ENCODE measurements at regions not wholly inside any gene's neighbourhood (a gene's known extent, or its start where the extent isn't known, plus 50 kb on each side); places are given as distances from the start of the nearest gene placed in this dataset.

DNA sequence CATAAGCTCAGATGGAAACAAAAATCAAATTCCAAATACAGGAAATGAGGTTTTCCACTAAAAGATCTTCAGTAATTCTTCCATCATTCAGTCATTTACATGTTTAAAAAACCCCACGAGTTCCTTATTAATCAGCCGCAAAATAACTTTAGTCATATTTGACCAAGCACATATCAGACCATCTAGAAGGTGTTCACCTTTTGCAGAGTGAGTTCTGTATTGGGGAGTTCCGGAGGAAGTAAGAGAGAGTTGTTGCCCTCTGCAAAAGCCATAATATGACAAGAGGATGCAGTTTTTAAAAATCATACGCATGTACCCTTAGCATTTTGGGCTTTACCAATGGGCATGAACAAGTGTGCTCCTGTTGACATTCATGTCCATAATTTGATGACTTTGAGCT lies 61.6 kb downstream of the CCR1 start:
- DNase-seq (ENCODE audit: low read depth), result no peak

DNA sequence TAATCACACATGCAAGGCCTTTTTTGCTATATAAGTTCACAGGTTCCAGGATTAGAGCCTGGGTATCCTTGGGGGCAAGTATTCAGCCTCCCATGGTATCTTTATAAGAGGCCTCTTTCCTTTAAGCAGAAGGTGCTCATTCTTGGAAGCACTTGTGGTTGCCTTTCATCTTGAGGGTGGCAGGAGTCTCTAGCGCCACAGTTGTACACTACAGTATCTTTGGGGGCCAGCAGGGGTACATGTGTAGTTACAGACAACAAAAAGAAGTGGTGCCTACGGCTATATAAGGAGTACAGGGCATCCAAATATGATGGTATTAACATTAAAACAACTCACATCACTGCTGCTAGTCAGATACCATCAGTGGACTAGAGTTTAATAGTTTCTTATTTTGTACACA lies 62.1 kb downstream of the CCR1 start:
- DNase-seq (ENCODE audit: low read depth), result no peak

DNA sequence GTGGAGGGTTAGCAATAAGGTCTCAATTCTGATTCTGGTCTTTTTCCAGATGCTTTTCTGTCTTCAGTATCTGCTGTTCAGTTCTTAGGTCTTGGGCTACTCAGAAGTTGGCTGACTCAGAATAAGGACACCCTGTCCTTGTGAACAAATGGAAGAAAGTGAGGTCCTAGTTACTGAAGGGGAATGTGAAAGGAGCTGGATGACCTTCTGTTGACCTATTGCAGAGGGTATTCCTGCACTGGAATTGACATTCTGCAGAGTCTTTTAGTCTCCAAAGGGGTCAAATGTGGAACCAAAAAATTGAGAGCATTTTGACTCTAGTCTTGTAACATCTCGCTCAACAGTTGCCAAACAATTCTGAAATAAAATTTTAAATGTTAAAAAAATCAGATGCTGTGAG lies 63.0 kb downstream of the CCR1 start:
- no peak for DNase-seq (ENCODE audit: low read depth)

DNA sequence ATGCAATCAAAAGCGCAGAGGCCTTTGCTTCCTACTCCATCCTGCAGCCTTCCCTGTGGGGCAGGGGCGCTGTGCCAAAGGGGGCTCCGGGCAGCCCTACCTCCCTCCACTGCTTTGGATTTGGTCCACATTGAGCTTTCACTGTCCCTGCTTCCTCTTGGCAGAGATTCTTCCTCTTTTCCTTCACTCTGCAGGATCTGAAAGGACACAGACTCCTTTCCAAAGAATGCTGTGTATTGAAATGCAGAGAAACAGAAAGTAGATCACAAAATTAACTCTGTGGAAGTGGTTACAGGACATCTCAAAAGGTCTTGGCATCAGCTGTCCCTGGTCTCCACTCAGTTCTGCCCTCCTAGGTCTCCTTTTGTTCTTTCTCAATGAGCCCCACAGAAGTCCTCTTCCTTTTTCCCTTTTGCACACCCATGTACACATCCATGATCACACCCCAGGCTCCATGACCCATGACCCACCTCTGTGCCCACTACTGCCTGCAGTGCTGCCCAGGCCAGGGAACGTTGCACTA lies 64.1 kb downstream of the CCR1 start:
- DNase-seq (ENCODE audit: low read depth), result no peak

DNA sequence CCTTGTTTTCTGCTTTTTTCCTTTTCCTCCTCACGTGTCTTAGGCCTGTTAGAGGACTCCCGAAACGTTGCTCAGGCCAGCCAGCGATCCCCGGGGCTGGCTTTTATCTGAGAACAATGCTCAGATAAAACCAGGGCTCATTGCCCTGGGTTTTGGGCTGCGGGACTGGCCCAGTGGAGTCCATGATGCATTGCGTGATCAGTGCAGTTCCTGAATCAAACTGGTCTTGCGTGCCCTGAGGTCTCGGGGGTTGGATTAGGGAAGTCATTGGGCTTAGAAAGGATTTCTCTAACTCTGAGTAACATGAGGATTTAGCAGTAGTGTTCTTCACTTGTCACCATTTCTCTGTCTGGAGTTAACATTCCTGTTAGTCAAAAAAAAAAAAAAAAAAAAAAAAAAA lies 66.3 kb downstream of the CCR1 start:
- no peak for DNase-seq (ENCODE audit: low read depth)

DNA sequence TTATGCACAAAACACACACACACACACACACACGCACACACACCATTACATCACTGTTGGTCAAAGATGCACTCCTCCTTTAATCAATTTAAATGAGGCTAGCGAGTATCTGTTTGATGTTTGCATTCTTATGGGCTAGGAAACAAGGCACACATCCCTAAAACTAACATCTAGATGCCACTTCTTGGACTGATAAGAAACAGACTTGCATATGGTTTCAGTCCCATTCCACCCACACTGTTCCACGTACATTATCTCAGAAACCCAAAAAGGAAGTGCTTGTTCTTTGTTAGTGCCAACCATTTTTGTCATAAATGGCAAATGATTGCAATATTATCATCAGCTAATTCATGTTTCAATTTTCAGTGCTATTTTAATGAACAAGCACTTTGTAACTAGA lies 69.5 kb downstream of the CCR1 start:
- no peak for DNase-seq (ENCODE audit: low read depth)

DNA sequence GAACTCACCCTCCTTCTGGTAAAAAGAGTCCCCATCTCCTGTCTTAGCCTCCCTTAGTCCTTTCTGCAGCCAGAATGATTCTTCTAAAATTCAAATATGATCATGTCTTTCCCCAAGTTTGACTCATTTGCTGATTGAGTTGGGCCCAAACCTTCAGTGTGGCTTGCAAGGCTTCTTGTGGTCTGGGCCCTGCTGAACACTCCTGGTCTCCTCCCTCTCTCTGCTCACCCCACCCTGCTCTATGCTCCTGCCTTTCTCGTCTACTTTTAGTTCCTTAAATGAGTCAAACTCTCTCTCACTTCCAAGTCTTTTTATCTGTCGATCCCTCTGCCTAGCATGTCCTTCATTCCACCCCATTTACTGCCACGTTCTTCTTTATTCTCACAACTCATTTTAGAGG lies 72.6 kb downstream of the CCR1 start:
- DNase-seq (ENCODE audit: low read depth), result no peak

DNA sequence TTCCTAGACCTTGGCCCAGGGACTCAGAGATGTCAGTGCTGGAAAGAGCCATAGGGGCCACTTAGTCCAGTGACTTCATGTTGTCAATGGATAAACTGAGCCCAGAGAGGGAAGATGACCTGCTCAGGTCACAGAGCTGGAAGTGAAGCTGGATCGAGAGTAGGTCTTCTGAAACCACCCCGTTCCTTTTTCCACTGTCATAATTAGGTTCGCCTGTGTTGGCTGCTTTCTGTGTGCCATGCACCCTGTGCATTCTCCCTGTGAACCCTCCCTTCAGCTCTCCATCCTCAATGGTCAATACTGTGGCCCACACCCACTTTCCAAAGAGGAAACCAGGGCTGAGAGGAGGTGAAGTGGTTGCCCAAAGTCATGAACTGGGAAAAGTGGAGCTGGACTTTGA lies 74.8 kb downstream of the CCR1 start:
- no peak for DNase-seq (ENCODE audit: low read depth)

DNA sequence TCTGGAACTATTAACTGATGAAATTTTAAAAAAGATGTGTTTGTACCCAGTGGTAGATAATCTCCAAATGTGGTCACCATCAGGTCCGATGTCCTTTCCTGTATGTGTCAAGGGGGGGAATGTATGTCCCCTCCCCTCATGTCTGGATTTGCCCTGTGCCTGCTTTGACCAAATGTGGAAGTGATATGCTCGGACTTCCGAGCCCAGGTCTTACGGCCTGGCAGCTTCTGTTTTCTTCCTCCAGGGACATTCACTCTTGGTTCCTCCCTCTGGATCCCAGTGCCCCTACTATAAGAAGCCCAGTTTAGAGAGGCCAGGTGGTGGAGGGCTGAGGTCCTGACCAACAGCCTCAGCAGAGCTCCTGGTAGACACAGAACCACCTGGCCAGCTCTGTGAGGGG lies 75.5 kb downstream of the CCR1 start:
- DNase-seq (ENCODE audit: low read depth), result no peak

DNA sequence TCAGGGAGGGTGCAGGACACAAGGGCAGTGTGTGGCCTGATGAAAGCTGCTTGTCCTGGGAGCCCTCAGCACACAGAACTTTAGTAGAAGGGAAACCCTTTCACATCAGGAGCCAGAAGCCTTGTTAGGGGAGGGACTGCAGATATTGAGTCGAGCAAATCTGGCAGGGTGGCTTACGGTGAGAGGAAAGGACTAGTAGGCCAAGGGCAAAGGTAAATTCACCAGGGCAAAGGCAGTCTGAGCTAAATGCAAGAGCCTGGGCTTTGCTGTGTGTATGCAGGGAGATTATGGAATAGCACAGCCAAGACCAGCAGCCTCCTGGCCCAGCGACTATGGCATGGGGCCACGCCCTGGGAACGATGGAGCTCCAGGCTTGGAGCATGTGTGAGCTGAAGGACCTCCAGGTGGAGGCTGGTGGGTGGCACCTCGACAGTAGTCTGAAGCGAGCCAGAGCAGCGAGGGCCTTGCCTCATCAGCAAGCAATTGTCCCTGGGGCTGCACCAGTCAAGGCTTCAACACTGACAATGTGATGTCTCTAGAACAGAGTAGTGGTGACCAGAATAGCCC lies 76.1 kb downstream of the CCR1 start:
- no peak for DNase-seq (ENCODE audit: low read depth)

DNA sequence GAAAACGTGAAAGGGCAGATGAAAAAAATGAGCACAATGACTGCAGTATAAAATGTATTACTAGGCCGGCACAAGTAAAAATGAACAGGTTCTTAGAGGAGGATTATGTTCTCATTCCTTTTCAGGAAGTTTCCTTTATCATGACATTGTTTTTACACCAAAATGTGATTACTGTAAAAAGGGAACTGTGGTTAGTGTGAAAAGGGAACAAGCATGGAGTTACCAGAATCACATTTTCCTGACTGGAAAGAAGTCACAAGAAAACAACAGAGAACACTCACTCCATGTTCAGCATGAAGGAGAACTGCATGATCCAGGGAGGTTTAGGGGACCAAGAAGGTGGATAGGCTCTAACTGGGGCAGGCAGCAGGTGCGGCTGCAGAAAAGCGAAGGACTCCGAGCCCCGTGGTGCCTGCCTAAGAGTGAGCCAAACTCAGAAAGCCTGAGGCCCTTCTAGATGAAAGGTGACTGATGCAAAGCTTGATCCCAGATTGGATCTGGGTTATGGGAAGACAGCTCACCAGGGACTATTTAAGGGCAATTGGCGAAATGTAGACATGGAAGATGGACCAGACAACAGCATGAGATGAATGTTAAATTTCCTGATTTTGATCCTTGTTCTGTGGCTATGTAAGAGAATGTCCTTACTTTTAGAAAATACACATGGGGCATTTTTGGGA lies 77.3 kb downstream of the CCR1 start:
- DNase-seq (ENCODE audit: low read depth), result no peak

DNA sequence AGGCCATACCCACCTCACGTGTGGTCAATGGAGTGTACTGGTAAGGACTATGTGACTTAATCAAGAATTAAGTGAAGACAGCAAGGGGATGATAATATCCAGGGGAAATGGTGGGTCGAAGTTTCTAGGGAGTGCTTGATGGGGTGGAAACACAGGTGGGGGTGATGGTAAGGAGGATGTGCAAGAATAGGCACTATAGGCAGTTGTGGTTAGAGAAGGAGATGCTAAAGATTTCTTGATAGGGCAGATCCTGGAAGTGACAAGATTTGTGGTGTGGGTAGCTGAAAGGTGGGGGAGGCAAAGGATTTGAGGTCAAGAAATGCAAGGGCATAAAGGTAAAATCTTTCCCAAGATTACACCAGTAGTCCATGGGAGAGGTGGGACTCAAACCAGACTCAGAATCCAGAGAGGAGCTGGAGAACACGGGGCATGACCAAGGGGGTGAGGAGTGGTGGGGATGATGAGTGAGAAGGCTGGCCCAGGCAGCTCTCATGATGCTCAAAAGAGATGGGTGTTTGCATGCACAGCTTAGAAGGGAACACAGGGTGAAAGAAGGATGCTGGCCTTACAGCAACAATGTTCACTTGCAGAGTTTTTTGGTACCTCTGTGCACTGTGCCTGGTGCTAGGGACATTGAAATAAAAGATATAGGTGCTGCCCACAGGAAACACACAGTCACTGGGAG lies 78.4 kb downstream of the CCR1 start:
- no peak for DNase-seq (ENCODE audit: low read depth)

DNA sequence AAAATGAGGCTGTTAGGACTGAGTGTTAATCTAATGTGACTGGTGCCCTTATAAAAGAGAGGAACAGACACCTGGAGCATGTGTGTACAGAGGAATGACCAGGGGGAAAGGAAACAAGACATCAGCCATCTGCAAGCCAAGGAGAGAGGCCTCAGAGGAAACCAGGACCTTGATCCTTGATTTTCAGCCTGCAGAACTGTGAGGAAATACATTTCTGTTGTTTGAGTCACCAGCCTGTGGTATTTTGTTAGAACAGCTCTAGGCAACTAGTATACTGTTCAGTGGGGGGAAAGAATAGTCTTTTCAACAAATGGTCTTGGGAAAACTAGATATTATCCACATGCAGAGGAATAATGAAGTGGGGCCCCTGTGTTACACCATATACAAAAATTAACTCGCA lies 80.6 kb downstream of the CCR1 start:
- DNase-seq (ENCODE audit: low read depth), result peak; percentile 72

DNA sequence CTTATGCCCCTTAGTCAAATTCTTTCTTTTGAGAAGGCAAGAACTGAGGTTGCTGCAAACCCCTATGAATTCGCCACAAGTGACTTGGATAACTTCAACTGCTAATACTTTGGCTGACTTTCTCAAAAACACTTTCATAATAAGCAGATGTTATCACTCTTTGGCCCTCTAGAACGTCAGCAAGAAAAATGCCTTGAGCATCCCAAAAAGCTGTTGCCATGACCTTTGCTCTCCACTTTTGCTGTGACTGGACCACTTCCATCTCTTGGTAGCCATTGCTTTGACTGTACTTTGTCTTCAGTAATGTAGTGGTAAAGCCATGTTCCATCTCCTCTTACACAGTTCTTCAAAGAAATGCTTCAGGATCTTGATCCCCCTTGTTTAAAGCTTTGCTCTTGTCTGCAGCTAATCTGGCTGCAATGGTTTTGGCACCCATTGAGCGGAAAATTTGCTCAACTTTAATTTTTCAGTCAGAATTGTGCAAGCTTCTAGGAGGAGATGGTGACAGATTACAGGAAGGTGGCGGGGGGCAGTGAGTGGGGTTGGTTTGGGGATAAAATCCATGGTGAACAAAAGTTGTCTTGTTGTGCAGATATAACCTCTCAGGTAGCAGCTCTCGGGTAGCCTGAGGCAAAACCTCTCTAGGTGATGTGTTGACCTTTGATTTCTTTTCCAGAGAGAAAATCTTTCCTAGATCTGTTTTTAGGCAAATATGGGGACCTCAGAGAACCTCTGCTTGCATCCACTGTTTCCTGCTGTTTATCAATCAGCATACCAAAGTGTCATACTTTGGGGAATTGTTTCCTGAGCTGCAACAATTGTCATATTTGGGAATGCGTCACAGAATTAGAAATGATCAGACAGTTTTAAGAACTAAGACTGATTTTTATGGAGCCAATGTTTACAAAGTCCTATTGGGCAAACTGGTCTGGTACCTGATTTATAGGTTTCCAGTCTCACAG lies 83.6 kb downstream of the CCR1 start:
- peak; percentile 81 for DNase-seq (ENCODE audit: low read depth)

DNA sequence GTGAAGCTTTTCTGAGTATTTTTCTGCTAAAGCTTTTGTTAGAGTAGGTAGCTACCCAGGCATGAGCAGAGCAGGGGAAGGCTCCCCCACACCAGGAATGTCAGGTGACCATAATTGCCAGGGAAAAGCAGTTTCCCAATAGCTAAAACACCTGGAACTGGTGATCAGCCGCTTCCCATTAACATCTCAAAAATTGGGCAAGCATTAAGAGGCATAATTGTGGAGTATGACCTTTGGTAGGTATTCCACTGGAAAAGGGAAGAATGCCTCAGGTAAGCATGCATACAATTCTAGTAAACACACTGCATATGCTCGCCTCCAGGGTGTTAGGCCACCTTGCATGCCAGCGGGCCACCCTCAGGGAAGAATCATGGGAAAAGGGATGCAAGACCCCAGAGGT lies 84.5 kb downstream of the CCR1 start:
- DNase-seq (ENCODE audit: low read depth), result no peak

DNA sequence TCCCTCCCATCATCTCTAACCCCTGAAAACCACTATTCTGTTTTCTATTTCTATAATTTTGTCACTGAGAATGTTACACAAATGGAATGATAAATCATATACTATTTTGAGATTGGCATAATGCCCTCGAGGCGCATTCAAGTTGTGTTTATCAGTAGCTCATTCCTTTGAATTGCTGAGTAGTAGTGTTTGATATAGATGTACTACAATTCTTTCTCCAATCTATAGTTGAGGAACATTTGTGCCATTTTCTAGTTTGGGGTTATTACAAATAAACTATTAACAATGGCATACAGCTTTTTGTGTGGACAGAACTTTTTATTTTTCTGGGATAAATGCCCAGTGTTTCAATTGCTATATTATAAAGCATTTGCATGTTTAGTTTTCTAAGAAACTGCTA lies 86.0 kb downstream of the CCR1 start:
- DNase-seq (ENCODE audit: low read depth), result no peak

DNA sequence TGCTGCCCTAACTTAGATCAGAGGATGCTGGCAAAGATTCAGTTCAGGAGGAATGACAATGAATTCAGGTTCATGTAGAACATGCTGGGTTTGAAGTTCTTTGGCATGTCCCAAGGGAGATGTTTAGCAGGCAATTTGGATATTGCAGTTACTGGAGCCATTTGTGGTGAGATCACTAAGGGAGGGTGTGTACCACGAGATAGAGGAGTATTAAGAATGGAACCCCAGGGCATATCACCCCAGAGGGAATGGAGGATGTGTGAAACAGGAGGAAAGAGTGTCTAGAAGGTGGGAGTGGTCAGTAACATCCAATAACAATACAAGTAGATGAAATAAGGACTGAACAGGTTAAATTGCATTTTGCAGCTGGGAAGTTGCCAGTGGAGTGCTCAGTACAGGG lies 87.1 kb downstream of the CCR1 start:
- no peak for DNase-seq (ENCODE audit: low read depth)

DNA sequence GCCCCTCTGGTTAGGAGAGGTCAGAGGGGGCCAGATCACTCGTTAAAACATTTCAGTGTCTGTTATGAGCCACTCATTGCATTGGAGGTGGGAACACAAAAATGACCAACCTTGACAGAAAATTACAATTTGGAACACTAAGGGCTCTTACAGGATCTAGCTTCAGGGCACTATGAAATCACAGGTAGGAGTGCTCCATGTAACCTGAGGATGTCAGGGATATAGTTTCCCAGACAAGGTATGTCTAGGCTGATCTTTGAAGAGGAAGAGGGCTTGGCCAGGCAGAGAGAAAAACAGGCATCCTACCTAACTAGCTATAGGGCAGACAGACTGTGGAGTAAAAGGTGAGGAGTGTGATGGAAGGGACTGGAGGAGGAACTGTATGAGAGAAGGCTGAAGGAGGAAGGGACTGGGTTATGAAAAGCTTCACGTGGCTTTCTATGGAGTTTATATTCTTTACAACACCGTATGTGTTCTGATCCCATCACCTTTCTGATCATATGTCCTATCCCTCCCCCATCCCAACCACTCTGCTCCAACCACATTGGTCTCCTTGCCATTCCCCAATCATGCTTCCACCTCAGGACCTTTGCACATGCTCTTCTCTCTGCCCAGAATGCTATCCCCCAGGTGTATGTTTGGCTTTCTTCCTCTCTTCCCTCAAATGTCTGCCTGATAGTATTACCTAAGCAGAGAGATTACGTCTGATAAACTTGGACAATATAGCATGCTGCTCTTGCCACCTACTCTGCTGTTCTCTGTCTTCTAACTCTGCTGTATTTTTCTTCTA lies 88.2 kb downstream of the CCR1 start:
- DNase-seq (ENCODE audit: low read depth), result no peak

DNA sequence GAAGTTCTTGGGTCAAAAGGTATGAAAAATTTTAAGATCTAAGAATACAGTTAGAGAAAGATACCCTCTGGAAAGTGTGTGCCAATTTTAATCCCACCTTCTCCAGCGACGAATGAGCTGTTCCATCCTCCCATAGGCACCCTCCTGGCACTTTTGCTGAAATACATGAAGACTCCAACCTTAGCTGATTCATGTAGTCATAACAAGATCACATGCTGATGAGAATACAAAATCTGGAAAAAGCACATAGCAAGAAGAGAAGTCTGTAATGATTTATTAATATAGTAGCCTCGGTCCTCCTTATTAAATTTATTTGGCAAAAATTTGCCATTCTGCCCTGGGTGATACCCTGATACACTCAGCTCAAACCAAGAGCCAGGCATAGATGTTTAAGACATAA lies 88.9 kb downstream of the CCR1 start:
- DNase-seq (ENCODE audit: low read depth), result no peak

DNA sequence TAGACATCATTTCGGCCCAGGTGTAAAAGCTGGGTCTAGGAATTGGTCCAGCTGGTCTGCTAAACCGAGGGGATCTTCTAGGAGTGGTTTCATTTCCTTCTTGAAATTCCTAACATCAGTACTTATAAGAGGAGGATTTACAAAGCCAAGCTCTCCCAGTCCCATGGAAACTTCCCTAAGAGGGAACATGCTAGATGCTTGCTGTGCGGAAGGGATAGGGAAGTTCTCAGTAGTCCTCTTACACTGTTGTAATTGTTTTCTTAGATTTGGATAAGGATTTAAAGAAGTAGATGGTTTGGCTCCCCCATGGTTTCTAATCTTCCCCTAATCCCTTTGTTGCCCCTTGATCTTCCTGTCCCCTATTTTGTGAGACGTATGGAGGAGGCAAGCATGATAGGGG lies 89.7 kb upstream of the XCR1 start:
- no peak for DNase-seq (ENCODE audit: low read depth)

DNA sequence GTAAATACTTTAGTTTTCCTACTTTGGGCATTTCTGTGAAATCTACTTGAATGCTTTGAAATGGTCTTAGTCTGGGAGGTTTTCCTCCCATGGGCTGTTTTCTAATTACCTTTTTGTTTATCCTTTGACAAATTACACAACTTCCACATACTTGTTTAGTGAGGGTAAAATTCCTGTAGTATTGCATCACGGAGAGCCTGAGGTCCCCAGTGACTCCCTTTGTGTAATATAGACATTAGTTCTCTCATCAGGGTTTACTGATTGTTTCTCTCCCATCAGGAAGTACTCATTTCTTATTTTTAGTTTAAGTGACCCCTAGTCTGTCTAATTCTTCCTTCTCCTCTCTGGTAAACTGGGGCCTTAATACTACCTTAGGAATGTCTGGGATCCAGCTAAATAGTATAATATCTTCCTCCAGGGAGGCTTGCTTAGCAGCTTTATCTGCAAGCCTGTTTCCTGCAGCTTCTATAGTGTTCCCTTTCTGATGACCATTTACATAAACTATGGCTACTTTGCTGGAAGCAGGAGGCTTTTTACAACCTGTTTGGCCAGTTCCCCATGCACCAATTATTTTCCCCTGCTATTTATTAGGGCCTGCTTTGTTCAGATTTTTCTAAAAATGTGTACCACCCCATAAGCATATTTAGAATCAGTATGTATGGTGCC lies 87.2 kb upstream of the XCR1 start:
- DNase-seq (ENCODE audit: low read depth), result no peak

Data from fibroblast of the conjunctiva (primary cell).